Mononuclear cell (primary cell): ENCODE measurements at regions not wholly inside any gene's neighbourhood (a gene's known extent, or its start where the extent isn't known, plus 50 kb on each side); places are given as distances from the start of the nearest gene placed in this dataset.

Experiments
- H3K27me3 ChIP-seq: 2 replicates; pipeline ENCODE4 v1.6.0; 2011; ENCODE audit warnings: low read length, control low read depth; ENCODE audit not compliant: insufficient read depth
- H3K4me1 ChIP-seq: 2 replicates; pipeline ENCODE4 v1.5.1; 2011; ENCODE audit warnings: mild to moderate bottlenecking, low read length, control low read depth; ENCODE audit not compliant: insufficient read depth
- H3K4me3 ChIP-seq: 2 replicates; pipeline ENCODE4 v1.5.1; 2011; ENCODE audit warnings: mild to moderate bottlenecking, low read length, moderate library complexity
- H3K9me3 ChIP-seq: 2 replicates; pipeline ENCODE4 v1.5.1; 2011; ENCODE audit warnings: low read depth, mild to moderate bottlenecking, control low read depth, low read length

DNA sequence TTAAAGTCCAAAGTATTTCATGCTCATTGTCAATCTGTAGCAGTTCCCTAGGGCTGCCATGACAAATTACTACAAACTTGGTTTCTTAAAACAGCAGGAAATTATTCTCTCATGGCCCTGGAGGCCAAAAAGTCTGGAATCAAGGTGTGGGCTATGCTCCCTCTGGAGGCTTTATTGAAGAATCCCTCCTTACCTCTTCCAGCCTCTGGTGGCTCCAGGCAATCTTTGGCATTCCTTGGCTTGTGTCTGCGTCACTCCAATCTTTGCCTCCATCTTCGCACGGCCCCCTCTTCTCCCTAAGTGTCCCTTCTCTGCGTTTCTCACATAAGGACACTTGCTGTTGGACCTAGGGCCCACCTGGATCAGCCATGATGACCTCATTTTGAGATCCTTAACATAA, 170.4 kb downstream of the SMIM20 start:
- H3K4me1 ChIP-seq: peaks cover 34% of the 10 kb centered on the region

GRCh38 chr4:26085551-26085950, 171.5 kb downstream of the SMIM20 start:
- H3K4me3 ChIP-seq: no peak overlapping the region
- H3K9me3 ChIP-seq: peaks cover 5% of the 10 kb centered on the region
- peaks cover 31% of the 10 kb centered on the region for H3K4me1 ChIP-seq
- H3K27me3 ChIP-seq: no peaks in the 10 kb centered on the region

More for the DNA sequence above, 170.4 kb downstream of the SMIM20 start:
- Histone ChIP-seq H3K9me3 (no peaks in the 10 kb centered on the region), H3K27me3 (no peaks in the 10 kb centered on the region), H3K4me3 (no peak overlapping the region)

DNA sequence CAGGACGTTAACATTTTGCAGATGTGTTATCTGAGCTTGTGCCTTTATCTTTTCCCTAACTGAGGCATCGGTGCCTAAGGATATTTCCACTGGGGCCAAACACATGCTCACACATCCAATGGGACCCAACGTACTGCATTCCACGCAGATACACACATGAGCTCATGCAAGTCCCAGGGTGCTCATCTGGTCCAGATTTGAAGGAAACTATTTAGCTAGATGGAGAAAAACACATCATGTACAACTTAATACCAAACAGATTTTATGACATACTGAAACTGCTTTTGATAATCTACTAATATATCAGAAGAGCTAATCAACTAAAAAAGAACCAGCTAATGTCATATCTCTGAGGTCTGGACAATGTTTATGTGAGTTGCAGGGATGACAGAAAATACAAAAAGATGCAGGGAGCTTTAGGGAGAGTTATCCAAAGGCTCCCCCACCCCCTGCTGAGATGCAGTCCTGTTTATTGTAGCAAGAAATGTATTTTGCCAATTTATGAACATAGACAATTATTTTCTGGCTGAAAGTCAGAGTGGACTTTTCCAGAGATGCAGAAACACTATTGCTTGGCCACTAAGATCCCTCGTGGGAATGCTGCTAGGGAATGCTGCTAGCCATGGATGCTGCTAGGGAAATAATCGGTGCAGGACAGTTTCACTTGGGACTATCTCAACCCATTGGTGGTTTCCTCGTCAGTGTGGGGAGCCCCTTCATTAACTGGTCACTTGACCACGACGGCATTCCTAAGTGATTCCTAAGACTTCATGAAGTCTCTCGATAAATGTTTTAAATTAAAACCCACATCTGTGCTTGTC, 172.8 kb downstream of the SMIM20 start:
- peaks cover 9% of the 10 kb centered on the region for H3K9me3 ChIP-seq
- no peak overlapping the region for H3K4me3 ChIP-seq

GRCh38 chr4:26088433-26088928, 174.5 kb downstream of the SMIM20 start:
- H3K27me3 ChIP-seq: no peaks in the 10 kb centered on the region
- H3K4me3 ChIP-seq: no peak overlapping the region
- peaks cover 9% of the 10 kb centered on the region for H3K9me3 ChIP-seq
- H3K4me1 ChIP-seq: peaks cover 9% of the 10 kb centered on the region

More for the DNA sequence above, 172.8 kb downstream of the SMIM20 start:
- Histone ChIP-seq H3K27me3 (no peaks in the 10 kb centered on the region), H3K4me1 (peaks cover 23% of the 10 kb centered on the region)

DNA sequence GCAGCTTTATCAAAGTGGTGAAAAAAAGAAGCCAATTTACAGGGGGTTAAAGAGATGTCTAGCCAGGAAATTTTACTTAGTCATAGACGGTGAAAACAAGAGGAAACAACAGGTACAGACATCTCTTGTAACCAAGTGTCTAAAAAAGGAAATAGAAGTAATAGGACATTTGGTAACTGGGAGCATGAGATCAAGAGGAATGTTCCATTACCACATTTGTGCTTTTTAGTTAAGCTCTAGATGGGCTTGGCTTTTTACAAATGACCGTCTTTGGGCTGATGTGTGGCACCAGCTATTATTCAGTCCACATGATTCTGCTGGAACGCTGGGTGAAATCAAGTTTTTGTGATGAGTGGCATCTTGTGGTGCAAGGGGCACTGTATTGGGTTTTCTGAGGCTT, 179.5 kb downstream of the SMIM20 start:
- H3K27me3 ChIP-seq: no peaks in the 10 kb centered on the region
- H3K9me3 ChIP-seq: peaks cover 9% of the 10 kb centered on the region
- H3K4me3 ChIP-seq: no peak overlapping the region
- H3K4me1 ChIP-seq: peaks cover 4% of the 10 kb centered on the region

DNA sequence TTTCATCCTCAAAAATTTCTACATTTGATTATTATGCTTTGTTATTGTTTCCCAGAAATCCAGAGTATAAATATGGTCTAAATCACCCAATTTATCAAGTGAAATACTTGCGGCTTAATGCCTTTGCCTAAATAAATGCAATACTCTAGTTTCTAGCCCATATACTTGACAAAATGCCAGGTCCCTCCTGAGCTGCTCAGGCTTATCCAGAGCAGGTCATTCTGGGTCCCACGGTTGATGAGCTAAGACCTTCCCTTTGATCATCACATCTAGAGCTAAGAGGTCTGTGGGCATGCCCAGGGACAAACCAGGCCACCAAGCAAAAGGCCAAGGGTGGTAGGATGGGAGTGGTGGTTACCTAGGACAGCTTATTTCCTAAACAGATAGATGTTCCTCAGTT, 180.1 kb downstream of the SMIM20 start:
- Histone ChIP-seq H3K9me3 (peaks cover 9% of the 10 kb centered on the region), H3K27me3 (no peaks in the 10 kb centered on the region), H3K4me3 (no peak overlapping the region), H3K4me1 (no peaks in the 10 kb centered on the region)

GRCh38 chr4:26094911-26095310, 180.9 kb downstream of the SMIM20 start:
- no peaks in the 10 kb centered on the region for H3K4me1 ChIP-seq
- H3K27me3 ChIP-seq: no peaks in the 10 kb centered on the region
- no peak overlapping the region for H3K4me3 ChIP-seq
- H3K9me3 ChIP-seq: peaks cover 9% of the 10 kb centered on the region

- H3K27me3 ChIP-seq: no peaks in the 10 kb centered on the region
- no peaks in the 10 kb centered on the region for H3K9me3 ChIP-seq
- H3K4me1 ChIP-seq: no peaks in the 10 kb centered on the region
- H3K4me3 ChIP-seq: no peak overlapping the region
Measured at GRCh38 chr4:26099967-26100366, 185.9 kb downstream of the SMIM20 start.

DNA sequence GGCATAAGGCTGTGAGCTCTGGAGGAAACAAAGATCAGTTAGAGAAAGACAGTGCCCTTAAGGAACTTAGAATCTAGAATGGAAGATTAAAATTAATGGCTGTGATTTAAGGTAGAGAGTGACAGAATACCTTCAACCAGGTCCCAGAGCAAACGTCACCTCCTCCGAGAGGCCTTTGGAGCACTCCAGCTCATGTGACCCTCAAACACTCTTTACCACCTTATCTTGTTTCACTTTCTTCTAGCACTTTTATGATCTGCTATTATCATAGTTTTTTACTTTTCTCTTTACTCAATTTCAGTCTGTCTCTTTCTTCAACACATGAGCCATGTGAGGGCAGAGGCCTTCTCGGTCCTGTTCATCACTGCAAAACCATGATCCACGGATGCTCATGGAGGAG, 187.0 kb downstream of the SMIM20 start:
- no peak overlapping the region for H3K4me3 ChIP-seq
- H3K4me1 ChIP-seq: no peaks in the 10 kb centered on the region
- no peaks in the 10 kb centered on the region for H3K9me3 ChIP-seq
- no peaks in the 10 kb centered on the region for H3K27me3 ChIP-seq

DNA sequence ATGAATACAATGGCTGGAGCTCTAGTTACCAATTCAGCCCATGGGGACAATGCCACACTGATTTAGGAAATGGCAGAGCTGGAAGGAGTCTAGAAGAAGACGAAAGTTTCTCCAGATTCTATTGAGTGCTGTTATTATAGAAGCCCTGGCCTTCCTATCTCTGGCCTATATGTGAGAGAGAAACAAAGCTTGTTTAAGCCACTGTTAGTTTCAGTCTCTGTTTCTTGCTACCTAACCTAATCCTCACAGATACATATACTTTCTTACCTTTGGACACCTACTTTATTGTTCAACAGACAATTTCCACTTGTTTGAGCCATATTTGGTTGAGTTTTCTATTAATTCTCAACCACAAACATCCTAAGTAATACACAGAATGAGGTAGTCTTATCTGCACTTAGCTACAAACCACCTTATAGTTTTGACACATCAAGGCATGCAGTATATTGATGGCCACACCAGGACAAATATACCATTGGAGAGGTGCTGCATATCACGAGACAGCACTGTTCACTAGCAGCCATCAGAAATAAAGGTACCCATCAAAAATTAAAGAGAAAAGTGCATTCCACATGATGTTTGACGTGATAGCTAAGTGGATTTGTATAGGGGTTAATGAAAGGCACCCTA, 190.2 kb downstream of the SMIM20 start:
- no peaks in the 10 kb centered on the region for H3K9me3 ChIP-seq
- H3K4me3 ChIP-seq: no peak overlapping the region
- no peaks in the 10 kb centered on the region for H3K27me3 ChIP-seq
- H3K4me1 ChIP-seq: no peaks in the 10 kb centered on the region

- Histone ChIP-seq H3K27me3 (no peaks in the 10 kb centered on the region), H3K9me3 (no peaks in the 10 kb centered on the region), H3K4me3 (no peak overlapping the region), H3K4me1 (no peaks in the 10 kb centered on the region)
Measured at GRCh38 chr4:26105337-26105736, 191.3 kb downstream of the SMIM20 start.

DNA sequence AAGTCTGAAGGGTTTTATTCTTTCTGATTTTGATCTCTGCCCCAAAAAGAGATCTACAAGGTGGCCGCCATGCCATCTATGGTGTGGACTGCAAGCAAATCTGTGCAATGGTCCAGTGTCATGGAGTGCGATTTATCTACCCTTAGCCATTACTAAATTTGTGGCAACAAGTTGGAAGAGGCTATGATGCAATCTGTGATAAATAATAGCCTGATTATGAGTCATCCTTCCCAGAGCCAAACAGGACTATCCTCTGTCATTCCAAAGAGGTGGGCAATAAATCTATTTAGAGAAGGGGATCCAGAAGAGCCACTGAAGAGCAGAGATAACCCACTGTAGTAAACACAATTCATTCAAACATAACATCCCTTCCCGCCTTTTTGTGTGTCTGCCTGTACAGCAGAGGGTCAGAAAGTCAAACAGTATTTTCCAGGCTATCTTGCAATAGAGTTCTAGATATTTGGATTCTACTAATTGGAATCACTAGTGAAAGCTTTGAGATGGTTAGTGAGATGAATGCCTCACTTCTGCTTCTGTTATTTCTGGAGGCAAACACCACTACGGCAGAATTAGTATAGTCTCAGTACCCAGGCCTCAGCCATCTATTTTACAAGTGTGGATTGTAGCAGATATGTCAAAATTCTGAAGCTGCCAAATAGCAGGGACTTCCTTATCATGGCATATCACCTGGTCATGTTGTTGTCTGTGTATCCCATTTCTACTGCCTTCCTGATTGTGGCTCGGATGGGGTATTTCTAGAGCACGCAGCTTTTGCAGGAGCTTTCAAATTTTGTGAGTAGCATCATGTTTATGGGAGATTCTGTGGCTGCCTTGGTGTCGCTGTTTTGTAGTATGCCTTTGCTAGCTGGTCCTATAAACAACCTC, 192.0 kb downstream of the SMIM20 start:
- H3K4me3 ChIP-seq: no peak overlapping the region
- no peaks in the 10 kb centered on the region for H3K9me3 ChIP-seq
- no peaks in the 10 kb centered on the region for H3K27me3 ChIP-seq
- no peaks in the 10 kb centered on the region for H3K4me1 ChIP-seq

GRCh38 chr4:26106776-26107175, 192.8 kb downstream of the SMIM20 start:
- no peak overlapping the region for H3K4me3 ChIP-seq
- no peaks in the 10 kb centered on the region for H3K9me3 ChIP-seq
- H3K27me3 ChIP-seq: no peaks in the 10 kb centered on the region
- no peaks in the 10 kb centered on the region for H3K4me1 ChIP-seq

DNA sequence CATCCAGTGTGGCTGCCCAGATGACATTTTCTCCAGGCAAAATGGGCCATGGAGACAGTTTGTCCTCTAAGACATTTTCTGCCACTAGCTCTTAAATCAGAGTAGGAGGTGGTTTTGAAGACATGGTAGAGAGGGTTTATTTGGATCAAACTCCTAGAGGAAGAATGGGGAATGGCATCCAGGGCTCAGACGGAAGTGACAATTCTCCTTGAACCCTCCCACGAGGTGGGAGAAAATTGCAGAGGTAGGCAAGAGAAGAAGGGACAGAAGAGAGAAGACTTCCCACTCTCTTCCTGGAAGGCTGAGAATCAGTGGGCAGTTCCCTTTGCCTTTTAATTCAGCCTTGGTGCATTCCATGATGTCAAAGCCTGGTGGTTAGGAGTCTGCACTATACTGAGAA, 194.0 kb downstream of the SMIM20 start:
- no peaks in the 10 kb centered on the region for H3K27me3 ChIP-seq
- no peak overlapping the region for H3K4me3 ChIP-seq
- H3K4me1 ChIP-seq: no peaks in the 10 kb centered on the region
- peaks cover 2% of the 10 kb centered on the region for H3K9me3 ChIP-seq

DNA sequence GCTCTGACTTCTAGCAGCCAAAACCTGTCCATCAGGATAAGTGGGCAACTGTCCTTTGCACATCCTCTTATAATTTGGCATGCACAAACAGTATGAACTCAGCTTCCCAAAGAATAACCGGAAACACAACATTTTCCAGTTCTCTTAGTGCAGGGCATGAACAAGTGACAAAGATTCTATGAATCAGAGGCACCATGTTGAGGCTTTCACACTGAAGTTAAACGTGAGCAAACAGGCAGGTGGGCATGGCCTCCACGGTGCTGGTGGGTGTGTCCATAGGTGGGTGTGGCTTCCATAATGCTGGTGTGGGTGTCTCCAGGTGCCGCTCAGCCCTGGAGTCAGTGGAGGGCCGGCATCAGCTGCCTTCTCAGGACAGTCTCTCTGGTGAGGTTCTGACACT, 196.5 kb downstream of the SMIM20 start:
- H3K4me1 ChIP-seq: no peaks in the 10 kb centered on the region
- peaks cover 10% of the 10 kb centered on the region for H3K9me3 ChIP-seq
- no peak overlapping the region for H3K4me3 ChIP-seq
- H3K27me3 ChIP-seq: no peaks in the 10 kb centered on the region
